Mesothelial cell of epicardium (in vitro differentiated cells): ENCODE measurements at regions not wholly inside any gene's neighbourhood (a gene's known extent, or its start where the extent isn't known, plus 50 kb on each side); places are given as distances from the start of the nearest gene placed in this dataset.

Experiments
- DNase-seq, 2 experiments: peaks; one replicate each; pipeline ENCODE4 v3.0.0; 2021; ENCODE audit warnings: low spot score in 2 of 2; ENCODE audit not compliant: unreplicated experiment in 2 of 2
- H3K27ac Mint-ChIP-seq: 2 replicates; pipeline ENCODE4 v1.8.0; 2021; ENCODE audit warnings: mixed read lengths
- H3K27me3 Mint-ChIP-seq: 2 replicates; pipeline ENCODE4 v1.8.0; 2021; ENCODE audit warnings: low read depth, mixed read lengths
- H3K36me3 Mint-ChIP-seq: 2 replicates; pipeline ENCODE4 v1.8.0; 2021; ENCODE audit warnings: mixed read lengths
- H3K4me1 Mint-ChIP-seq: 2 replicates; pipeline ENCODE4 v1.8.0; 2021; ENCODE audit warnings: mixed read lengths
- H3K4me3 Mint-ChIP-seq: 2 replicates; pipeline ENCODE4 v1.8.0; 2021; ENCODE audit warnings: mild to moderate bottlenecking, moderate library complexity, mixed read lengths
- H3K9me3 Mint-ChIP-seq: 2 replicates; pipeline ENCODE4 v1.8.0; 2021; ENCODE audit warnings: mixed read lengths
- TF ChIP-seq, protein P1 (sequence below): fragments of 200-600 bp; sonication (generic); IDR thresholded peaks from one replicate; pipeline ENCODE4 v1.5.0; 2021; ENCODE audit warnings: antibody characterized with exemption; ENCODE audit not compliant: unreplicated experiment

DNA sequence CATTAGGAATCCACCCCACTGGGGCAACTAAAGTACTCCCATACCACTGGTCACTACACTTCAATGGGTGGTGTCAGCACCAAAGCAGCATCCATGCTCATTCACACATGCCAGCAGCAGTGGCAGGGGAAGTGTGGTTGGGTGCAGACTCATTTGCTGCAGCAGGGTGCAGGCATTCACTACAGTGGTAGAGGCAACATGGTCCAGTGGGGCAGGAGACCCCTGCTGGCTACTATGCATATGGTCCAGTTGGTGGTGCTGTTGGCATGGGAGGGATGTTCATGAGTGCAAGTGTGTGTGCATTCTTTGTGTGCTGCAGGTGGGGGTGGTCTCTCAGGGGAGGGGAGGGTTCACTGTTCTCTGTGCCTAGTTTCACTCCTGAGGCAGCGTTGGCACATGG, 908.4 kb upstream of the NOVA1 start:
- no peak for DNase-seq
- H3K4me1 Mint-ChIP-seq, result no peaks in the 10 kb centered on the region
- peaks cover 6% of the 10 kb centered on the region for H3K36me3 Mint-ChIP-seq

DNA sequence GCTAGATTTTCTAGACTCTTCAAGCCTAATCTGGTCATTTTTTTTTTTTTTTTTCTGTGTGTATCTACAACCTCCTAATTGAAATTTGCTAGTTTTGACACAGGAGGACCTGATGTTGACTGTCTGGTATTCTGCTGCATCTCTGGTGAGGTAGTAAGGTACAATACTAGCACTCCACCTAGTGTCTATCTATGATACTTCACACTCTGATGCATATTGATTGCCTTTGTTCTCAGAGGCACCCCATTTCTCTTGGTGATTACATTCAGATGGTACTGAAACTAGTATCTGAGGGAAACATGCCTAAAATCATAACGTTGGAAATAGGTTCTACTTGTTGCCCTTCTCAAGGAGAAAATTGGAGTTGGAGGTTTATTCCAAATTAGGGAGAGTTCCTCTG, 930.5 kb upstream of the NOVA1 start:
- peaks cover 2% of the 10 kb centered on the region for H3K36me3 Mint-ChIP-seq
- H3K4me3 Mint-ChIP-seq, result no peak overlapping the region
- no peaks in the 10 kb centered on the region for H3K27me3 Mint-ChIP-seq
- H3K4me1 Mint-ChIP-seq, result peaks cover 2% of the 10 kb centered on the region
- no peak overlapping the region for H3K27ac Mint-ChIP-seq
- TF ChIP-seq, protein P1, sequence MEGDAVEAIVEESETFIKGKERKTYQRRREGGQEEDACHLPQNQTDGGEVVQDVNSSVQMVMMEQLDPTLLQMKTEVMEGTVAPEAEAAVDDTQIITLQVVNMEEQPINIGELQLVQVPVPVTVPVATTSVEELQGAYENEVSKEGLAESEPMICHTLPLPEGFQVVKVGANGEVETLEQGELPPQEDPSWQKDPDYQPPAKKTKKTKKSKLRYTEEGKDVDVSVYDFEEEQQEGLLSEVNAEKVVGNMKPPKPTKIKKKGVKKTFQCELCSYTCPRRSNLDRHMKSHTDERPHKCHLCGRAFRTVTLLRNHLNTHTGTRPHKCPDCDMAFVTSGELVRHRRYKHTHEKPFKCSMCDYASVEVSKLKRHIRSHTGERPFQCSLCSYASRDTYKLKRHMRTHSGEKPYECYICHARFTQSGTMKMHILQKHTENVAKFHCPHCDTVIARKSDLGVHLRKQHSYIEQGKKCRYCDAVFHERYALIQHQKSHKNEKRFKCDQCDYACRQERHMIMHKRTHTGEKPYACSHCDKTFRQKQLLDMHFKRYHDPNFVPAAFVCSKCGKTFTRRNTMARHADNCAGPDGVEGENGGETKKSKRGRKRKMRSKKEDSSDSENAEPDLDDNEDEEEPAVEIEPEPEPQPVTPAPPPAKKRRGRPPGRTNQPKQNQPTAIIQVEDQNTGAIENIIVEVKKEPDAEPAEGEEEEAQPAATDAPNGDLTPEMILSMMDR, result no peak
- no peak for DNase-seq
- H3K9me3 Mint-ChIP-seq, result peaks cover 29% of the 10 kb centered on the region

More for the DNA sequence above, 908.4 kb upstream of the NOVA1 start:
- Mint-ChIP-seq H3K27ac (no peak overlapping the region), H3K4me3 (no peak overlapping the region), H3K9me3 (peaks cover 44% of the 10 kb centered on the region), H3K27me3 (no peaks in the 10 kb centered on the region)
- TF ChIP-seq, protein P1, result no peak

DNA sequence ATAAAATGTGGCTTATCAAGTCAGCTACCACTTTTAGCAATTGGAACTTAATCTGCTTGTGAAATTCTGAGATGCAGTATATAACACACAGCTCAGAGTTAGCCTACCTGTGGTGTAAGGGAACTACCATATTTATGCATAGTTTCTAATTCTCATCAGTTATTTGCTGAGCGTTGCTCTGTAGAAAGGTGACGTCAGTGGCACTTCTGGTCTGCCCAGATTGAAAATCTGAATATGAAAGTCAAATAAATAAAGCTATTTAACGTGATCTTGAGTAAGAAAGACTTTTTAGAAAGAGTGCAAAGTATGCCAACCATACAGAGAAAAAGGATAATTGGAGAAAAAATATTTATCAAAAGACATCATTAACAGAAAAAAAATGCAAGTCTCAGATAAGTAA, 938.9 kb upstream of the NOVA1 start:
- no peaks in the 10 kb centered on the region for H3K4me1 Mint-ChIP-seq
- H3K27me3 Mint-ChIP-seq, result no peaks in the 10 kb centered on the region
- H3K27ac Mint-ChIP-seq, result no peak overlapping the region
- peaks cover 2% of the 10 kb centered on the region for H3K36me3 Mint-ChIP-seq
- no peak for DNase-seq
- no peak overlapping the region for H3K4me3 Mint-ChIP-seq
- H3K9me3 Mint-ChIP-seq, result peaks cover 41% of the 10 kb centered on the region
- TF ChIP-seq, protein P1, result no peak

DNA sequence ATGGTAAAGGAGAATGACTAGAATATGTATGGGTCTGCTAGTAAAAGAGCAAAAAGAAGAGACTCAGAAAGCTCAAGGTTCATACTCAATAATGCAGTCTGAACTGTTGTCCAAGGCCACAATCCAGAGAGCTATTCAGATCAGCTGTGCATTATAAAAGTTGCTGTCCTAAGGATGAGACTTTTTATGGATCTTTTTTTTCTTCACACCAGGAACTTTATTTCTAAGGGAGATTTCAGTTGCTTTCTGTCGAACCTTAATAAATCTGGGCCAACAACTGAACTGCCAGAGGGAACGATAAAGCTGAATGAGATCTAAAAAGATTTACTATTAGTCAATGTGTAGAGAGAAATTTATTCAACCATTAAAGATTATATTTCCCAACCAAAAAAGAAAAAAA, 948.3 kb upstream of the NOVA1 start:
- DNase-seq, result no peak

DNA sequence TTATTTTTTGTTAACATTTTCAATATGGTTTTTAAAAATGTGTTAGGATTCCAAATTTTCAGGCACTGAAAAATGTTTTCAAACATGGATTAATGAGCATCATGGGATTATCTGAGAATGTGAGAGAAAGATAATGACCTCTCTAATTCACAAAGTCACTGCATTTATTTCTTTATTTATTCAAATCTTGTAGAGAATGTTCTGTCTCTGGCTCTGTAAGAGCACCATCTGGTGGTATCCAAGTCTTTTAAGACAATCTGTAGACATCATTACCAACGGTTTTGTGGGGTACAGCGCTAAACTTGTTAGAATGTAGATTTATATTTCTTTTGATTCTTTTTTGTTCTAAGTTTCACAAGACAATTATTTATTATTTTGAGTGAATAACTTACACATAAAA, 956.0 kb upstream of the NOVA1 start:
- no peak overlapping the region for H3K4me3 Mint-ChIP-seq
- TF ChIP-seq, protein P1, result no peak
- no peak for DNase-seq

More for the DNA sequence above, 948.3 kb upstream of the NOVA1 start:
- Mint-ChIP-seq H3K4me1 (no peaks in the 10 kb centered on the region), H3K27me3 (no peaks in the 10 kb centered on the region), H3K27ac (no peak overlapping the region), H3K9me3 (peaks cover 14% of the 10 kb centered on the region), H3K4me3 (no peak overlapping the region), H3K36me3 (peaks cover 2% of the 10 kb centered on the region)
- TF ChIP-seq, protein P1, result no peak

DNA sequence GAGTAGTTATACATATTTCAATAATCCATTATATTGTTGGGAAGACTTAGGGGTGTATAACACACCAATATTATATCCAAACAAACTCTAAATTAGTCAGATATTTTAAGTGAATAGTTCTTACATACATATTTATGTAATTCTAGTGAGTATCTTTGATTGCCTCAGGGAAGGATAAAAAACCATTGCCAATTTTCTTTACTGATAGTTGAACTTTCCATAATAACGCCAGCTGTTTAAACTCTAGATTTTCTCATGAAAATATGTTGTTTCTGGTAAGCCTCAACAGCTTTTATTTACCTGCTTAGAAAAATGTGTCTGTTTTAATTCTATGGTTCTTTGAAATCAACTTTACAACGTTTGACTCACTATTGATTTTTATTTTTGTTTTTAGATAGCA, 959.6 kb upstream of the NOVA1 start:
- H3K27me3 Mint-ChIP-seq, result no peaks in the 10 kb centered on the region
- DNase-seq, result no peak
- H3K9me3 Mint-ChIP-seq, result no peaks in the 10 kb centered on the region
- no peaks in the 10 kb centered on the region for H3K4me1 Mint-ChIP-seq
- no peak overlapping the region for H3K27ac Mint-ChIP-seq
- TF ChIP-seq, protein P1, result no peak
- H3K36me3 Mint-ChIP-seq, result no peaks in the 10 kb centered on the region
- H3K4me3 Mint-ChIP-seq, result no peak overlapping the region

More for the DNA sequence above, 956.0 kb upstream of the NOVA1 start:
- Mint-ChIP-seq H3K36me3 (no peaks in the 10 kb centered on the region), H3K27ac (no peak overlapping the region), H3K4me1 (no peaks in the 10 kb centered on the region), H3K27me3 (no peaks in the 10 kb centered on the region), H3K9me3 (peaks cover 7% of the 10 kb centered on the region)
